GM19438 (cell line): ENCODE measurements at regions not wholly inside any gene's neighbourhood (a gene's known extent, or its start where the extent isn't known, plus 50 kb on each side); places are given as distances from the start of the nearest gene placed in this dataset.
"Not testable (repeated sequence)": the region's sequence is repeated elsewhere in the genome, so short reads cannot be mapped to it uniquely, and the experiment has no call there.

Experiments used
- ATAC-seq: cut with Tn5 transposase; IDR thresholded peaks from one replicate; pipeline ENCODE4 v1.9.1; 2021; ENCODE audit warnings: low read depth; ENCODE audit not compliant: unreplicated experiment

- no peak for ATAC-seq
These were observed 79.4 kb upstream of the SLC25A33 start for GRCh38 chr1:9459816-9460407.

- ATAC-seq, result no peak
These were observed 73.6 kb upstream of the SLC25A33 start for GRCh38 chr1:9465640-9466039.

DNA sequence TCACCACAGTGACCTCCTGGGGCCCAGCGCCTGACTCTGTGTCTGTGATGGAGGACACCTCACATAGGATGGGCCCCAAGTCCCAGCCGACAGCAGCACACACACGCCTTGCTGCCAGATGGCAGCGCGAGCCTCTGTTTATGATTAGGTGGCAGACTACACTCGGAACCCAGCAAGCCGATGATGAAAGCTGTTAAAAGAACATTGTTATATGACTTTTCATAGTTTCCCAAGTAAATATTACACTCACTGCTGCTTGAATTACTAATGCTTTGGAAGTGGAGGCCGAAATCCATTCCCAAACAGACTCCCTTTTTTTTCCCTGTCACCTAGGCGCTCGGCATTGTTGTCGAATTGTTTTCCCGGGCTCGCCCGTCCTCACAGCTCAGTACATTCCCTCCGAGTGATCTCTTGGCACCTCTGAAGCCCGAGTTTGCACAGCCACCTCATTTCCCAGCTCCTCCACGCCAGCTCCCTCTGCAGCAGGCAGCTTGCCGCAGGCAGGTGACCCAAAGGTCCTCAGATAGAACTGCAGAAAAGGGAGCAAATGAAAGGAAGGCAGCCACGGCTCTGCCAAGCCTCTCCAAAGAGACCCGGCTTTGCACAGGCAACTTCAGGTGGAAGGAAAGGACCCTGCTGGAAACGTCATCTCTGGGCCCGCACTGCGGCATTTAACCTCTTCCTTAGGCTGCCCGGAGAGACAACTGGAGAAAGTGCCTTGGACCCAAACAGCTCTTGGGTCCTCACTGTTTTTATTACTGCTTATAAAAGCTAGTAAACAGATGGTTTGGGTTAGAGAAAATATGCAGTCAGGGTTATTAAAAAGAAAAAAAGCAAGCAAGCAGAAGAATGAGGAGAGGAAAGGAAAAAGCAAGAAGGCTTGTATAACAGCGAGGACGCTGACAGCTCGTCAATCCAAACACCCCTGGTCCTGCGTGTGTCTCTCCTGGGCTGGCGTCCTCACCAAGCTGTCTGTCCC, 72.2 kb upstream of the SLC25A33 start:
- no peak for ATAC-seq

GRCh38 chr1:9469882-9470281, 69.4 kb upstream of the SLC25A33 start:
- ATAC-seq, result not testable (repeated sequence)

DNA sequence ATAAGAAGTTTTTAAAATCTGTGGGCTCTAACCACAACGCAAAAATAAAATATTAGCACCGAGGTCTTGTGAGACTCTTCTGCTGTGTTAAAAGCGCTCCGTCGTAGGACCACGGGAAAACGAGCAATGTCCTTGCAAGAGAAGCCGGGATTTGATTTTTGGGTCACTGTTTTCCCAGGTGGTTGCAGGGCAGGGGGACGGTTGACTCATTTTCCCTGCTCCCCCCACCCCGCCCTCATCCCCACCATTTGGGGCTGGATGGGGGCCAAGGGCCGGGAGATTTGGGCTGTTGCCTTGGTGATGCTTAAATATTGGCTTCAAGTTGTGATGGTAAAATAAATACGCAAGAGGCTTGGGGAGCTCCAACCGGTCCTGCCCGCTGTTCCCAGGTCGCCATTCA, 67.6 kb upstream of the SLC25A33 start:
- ATAC-seq, result no peak

DNA sequence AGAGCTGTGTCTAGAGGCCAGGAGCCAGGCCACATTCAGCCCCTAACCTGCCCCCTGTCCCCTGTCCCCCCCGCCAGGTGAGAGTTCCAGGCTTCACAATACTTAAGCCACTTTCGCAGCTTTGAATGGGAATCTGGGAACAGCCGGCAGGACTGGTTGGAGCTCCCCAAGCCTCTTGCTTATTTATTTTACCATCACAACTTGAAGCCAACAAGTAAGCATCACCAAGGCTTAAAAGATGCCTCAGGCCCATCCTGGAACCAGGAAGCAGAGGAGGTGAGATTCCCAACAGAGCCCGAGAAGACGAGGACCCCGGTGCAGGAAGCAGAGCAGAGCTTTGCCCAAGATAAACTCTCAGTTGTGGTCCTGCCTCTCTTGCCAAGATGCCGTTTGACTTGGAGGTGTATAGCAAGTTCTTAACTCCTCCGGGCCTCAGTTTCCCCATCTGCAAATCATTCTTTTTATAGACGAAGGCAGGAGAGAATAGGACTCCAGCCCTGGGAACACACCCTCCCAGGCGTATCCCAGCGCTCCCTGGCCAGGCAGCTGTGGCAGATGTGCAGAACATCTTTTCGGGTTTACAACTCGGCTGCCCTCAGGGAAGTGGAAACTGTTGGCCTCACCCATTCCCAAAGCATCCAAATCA, 66.8 kb upstream of the SLC25A33 start:
- no peak for ATAC-seq

GRCh38 chr1:9473032-9473807, 66.0 kb upstream of the SLC25A33 start:
- no peak for ATAC-seq

- ATAC-seq, result no peak
These were observed 64.1 kb upstream of the SLC25A33 start for GRCh38 chr1:9475061-9475627.

DNA sequence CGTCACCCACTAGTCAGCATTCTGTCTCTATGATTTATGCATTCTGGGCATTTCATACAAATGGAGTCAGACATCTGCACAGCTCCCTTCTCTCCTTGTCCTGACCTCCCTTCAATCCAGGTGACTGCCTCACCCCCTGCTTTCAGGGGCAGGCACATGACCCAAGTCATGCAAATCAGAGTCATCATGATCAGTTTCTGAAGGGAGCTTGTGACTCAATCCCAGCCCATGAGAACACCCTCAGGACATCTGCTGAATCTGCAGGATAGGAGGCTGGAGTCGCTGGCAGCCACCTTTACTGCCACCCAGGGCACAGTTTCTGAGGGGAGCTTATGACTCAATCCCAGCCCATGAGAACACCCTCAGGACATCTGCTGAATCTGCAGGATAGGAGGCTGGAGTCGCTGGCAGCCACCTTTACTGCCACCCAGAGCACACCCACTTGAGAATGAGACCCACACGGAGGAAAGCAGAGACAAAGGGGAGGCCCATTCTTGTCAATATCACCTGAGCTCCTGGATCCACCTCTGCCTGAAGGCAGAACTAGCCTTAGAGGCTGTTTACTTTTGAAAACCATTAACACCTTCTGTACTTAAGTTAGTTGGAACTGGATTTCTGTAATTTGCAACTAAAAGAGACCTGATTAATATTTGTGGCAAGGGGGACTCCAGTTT, 62.3 kb upstream of the SLC25A33 start:
- no peak for ATAC-seq

GRCh38 chr1:9477535-9477934, 61.7 kb upstream of the SLC25A33 start:
- ATAC-seq, result no peak

- ATAC-seq, result no peak
These were observed 61.2 kb upstream of the SLC25A33 start for GRCh38 chr1:9478021-9478420.

- no peak for ATAC-seq
These were observed 58.2 kb upstream of the SLC25A33 start for GRCh38 chr1:9481048-9481447.

GRCh38 chr1:9482403-9482802, 56.9 kb upstream of the SLC25A33 start:
- no peak for ATAC-seq

GRCh38 chr1:9482816-9483572, 56.3 kb upstream of the SLC25A33 start:
- no peak for ATAC-seq

DNA sequence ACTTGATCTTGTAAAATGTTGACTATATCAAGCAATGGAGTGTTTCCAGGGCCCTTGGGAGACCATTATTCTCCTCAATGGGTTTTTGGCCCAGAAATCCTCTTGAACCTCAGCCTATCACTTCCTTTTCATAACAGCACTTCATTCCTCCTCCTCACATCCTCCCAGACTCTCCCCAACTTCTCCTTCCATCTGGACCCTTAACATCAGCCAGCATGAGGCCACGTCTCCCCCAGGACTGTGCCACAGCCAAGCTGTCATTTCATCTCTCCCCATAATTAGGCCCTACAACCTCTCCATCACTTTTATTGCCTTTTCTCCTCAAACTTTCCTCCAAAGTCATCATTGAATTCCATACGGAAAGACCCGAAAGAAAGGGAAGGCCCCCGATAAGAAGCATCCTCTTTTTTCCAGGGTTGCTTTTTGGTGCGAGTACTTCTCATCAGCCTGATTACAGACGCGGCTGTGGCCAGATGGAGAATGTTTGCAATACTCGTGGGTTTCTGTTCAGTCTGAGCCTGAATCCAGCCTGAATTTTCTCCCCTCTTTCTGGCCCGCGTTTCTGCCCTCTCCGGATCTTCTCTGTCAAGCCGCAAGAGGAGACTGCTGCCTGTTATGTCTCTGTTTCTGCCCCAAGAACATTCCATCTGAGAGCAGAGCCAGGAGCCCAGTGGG, 52.7 kb upstream of the SLC25A33 start:
- ATAC-seq, result no peak
